Peyer's patch (tissue), 4 donors: ENCODE measurements at regions not wholly inside any gene's neighbourhood (a gene's known extent, or its start where the extent isn't known, plus 50 kb on each side); places are given as distances from the start of the nearest gene placed in this dataset.

Experiments
- CTCF ChIP-seq, 6 experiments: fragments of 450-650 bp in 4 of 6; fragments of 200-600 bp in 2 of 6; sonication (generic) in 1 of 6; IDR thresholded peaks; one replicate each; pipeline ENCODE4 v1.5.1; 2017 to 2019; ENCODE audit warnings: antibody characterized with exemption in 6 of 6, mild to moderate bottlenecking in 3 of 6, moderate library complexity in 1 of 6
- POLR2A ChIP-seq, 2 donors: fragments of 450-650 bp; IDR thresholded peaks; one replicate each; pipeline ENCODE4 v1.5.1; 2017; ENCODE audit warnings: antibody characterized with exemption in 2 of 2, mild to moderate bottlenecking in 2 of 2, moderate library complexity in 2 of 2

- TF ChIP-seq POLR2A (IDR thresholded peaks at IDR 0.05) = no peak
- TF ChIP-seq CTCF (IDR thresholded peaks at IDR 0.05) = no peak
Measured at GRCh38 chr11:103602840-103603239, 433.6 kb upstream of the DDI1 start.
